ENCODE measurements at regions not wholly inside any gene's neighbourhood (a gene's known extent, or its start where the extent isn't known, plus 50 kb on each side); places are given as distances from the start of the nearest gene placed in this dataset.

DNA sequence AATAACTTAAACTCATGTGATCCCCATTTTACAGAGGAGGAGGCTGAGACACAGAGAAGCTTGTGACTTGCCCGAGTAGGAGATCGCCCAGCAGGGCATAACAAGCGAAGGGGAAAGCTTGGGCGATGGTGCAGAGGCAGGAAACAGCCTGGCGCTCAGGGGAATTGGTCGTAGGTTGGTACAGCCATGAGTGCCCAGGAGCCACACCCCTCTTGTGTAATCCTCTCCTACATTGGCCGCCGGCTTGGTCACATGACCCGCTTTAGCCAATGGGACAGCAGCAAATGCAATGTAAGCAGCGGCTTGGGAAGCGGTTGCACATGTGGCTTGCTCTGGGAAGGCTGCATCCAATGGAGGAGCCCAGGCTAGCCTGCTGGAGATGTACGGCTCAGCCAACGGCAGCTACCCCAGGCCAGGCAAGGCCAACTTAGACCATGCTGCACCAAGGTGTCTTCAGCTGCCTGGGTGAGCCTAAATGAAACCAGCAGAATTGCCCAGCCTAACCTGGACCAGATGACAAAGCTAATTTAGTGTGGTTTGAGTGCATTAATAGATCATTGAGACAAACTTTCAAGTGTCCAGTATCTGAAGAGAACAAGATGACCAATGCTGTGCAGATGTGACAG is 50.3 kb upstream of the SLC6A6 start:
- no peak for TF ChIP-seq CREB1 (CRISPR knock-in tag; IDR thresholded peaks at IDR 0.05)
- TF ChIP-seq ELF4 (CRISPR knock-in tag; IDR thresholded peaks at IDR 0.05; ENCODE audit: low read depth) = no peak
- TF ChIP-seq SMAD3 (CRISPR knock-in tag; IDR thresholded peaks at IDR 0.05; ENCODE audit: borderline replicate concordance) = no peak
- TF ChIP-seq, protein P1, sequence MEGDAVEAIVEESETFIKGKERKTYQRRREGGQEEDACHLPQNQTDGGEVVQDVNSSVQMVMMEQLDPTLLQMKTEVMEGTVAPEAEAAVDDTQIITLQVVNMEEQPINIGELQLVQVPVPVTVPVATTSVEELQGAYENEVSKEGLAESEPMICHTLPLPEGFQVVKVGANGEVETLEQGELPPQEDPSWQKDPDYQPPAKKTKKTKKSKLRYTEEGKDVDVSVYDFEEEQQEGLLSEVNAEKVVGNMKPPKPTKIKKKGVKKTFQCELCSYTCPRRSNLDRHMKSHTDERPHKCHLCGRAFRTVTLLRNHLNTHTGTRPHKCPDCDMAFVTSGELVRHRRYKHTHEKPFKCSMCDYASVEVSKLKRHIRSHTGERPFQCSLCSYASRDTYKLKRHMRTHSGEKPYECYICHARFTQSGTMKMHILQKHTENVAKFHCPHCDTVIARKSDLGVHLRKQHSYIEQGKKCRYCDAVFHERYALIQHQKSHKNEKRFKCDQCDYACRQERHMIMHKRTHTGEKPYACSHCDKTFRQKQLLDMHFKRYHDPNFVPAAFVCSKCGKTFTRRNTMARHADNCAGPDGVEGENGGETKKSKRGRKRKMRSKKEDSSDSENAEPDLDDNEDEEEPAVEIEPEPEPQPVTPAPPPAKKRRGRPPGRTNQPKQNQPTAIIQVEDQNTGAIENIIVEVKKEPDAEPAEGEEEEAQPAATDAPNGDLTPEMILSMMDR (IDR thresholded peaks at IDR 0.05) = no peak
- TF ChIP-seq FOXP1 (CRISPR knock-in tag; IDR thresholded peaks at IDR 0.05; ENCODE audit: borderline replicate concordance) = no peak
- no peak for TF ChIP-seq MYBL2 (CRISPR knock-in tag; IDR thresholded peaks at IDR 0.05)
- no peak for TF ChIP-seq CBFB (CRISPR knock-in tag; IDR thresholded peaks at IDR 0.05; ENCODE audit: low read depth)
- TF ChIP-seq, protein P2, sequence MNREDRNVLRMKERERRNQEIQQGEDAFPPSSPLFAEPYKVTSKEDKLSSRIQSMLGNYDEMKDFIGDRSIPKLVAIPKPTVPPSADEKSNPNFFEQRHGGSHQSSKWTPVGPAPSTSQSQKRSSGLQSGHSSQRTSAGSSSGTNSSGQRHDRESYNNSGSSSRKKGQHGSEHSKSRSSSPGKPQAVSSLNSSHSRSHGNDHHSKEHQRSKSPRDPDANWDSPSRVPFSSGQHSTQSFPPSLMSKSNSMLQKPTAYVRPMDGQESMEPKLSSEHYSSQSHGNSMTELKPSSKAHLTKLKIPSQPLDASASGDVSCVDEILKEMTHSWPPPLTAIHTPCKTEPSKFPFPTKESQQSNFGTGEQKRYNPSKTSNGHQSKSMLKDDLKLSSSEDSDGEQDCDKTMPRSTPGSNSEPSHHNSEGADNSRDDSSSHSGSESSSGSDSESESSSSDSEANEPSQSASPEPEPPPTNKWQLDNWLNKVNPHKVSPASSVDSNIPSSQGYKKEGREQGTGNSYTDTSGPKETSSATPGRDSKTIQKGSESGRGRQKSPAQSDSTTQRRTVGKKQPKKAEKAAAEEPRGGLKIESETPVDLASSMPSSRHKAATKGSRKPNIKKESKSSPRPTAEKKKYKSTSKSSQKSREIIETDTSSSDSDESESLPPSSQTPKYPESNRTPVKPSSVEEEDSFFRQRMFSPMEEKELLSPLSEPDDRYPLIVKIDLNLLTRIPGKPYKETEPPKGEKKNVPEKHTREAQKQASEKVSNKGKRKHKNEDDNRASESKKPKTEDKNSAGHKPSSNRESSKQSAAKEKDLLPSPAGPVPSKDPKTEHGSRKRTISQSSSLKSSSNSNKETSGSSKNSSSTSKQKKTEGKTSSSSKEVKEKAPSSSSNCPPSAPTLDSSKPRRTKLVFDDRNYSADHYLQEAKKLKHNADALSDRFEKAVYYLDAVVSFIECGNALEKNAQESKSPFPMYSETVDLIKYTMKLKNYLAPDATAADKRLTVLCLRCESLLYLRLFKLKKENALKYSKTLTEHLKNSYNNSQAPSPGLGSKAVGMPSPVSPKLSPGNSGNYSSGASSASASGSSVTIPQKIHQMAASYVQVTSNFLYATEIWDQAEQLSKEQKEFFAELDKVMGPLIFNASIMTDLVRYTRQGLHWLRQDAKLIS (CRISPR knock-in tag; IDR thresholded peaks at IDR 0.05; ENCODE audit: borderline replicate concordance) = no peak
- TF ChIP-seq, protein P3, sequence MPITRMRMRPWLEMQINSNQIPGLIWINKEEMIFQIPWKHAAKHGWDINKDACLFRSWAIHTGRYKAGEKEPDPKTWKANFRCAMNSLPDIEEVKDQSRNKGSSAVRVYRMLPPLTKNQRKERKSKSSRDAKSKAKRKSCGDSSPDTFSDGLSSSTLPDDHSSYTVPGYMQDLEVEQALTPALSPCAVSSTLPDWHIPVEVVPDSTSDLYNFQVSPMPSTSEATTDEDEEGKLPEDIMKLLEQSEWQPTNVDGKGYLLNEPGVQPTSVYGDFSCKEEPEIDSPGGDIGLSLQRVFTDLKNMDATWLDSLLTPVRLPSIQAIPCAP (CRISPR knock-in tag; IDR thresholded peaks at IDR 0.05) = no peak
- TF ChIP-seq, protein P4, sequence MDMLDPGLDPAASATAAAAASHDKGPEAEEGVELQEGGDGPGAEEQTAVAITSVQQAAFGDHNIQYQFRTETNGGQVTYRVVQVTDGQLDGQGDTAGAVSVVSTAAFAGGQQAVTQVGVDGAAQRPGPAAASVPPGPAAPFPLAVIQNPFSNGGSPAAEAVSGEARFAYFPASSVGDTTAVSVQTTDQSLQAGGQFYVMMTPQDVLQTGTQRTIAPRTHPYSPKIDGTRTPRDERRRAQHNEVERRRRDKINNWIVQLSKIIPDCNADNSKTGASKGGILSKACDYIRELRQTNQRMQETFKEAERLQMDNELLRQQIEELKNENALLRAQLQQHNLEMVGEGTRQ (CRISPR knock-in tag; IDR thresholded peaks at IDR 0.05) = peak; percentile 91
- TF ChIP-seq, protein P5, sequence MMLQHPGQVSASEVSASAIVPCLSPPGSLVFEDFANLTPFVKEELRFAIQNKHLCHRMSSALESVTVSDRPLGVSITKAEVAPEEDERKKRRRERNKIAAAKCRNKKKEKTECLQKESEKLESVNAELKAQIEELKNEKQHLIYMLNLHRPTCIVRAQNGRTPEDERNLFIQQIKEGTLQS (CRISPR knock-in tag; conservative IDR thresholded peaks at IDR 0.05) = no peak
- TF ChIP-seq, protein P6, sequence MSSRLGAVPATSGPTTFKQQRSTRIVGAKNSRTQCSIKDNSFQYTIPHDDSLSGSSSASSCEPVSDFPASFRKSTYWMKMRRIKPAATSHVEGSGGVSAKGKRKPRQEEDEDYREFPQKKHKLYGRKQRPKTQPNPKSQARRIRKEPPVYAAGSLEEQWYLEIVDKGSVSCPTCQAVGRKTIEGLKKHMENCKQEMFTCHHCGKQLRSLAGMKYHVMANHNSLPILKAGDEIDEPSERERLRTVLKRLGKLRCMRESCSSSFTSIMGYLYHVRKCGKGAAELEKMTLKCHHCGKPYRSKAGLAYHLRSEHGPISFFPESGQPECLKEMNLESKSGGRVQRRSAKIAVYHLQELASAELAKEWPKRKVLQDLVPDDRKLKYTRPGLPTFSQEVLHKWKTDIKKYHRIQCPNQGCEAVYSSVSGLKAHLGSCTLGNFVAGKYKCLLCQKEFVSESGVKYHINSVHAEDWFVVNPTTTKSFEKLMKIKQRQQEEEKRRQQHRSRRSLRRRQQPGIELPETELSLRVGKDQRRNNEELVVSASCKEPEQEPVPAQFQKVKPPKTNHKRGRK (CRISPR knock-in tag; IDR thresholded peaks at IDR 0.05; ENCODE audit: borderline replicate concordance) = no peak

Measured in WTC11 (cell line).